ENCODE measurements at regions not wholly inside any gene's neighbourhood (a gene's known extent, or its start where the extent isn't known, plus 50 kb on each side); places are given as distances from the start of the nearest gene placed in this dataset.
"Not testable (repeated sequence)": the region's sequence is repeated elsewhere in the genome, so short reads cannot be mapped to it uniquely, and the experiment has no call there.

DNA sequence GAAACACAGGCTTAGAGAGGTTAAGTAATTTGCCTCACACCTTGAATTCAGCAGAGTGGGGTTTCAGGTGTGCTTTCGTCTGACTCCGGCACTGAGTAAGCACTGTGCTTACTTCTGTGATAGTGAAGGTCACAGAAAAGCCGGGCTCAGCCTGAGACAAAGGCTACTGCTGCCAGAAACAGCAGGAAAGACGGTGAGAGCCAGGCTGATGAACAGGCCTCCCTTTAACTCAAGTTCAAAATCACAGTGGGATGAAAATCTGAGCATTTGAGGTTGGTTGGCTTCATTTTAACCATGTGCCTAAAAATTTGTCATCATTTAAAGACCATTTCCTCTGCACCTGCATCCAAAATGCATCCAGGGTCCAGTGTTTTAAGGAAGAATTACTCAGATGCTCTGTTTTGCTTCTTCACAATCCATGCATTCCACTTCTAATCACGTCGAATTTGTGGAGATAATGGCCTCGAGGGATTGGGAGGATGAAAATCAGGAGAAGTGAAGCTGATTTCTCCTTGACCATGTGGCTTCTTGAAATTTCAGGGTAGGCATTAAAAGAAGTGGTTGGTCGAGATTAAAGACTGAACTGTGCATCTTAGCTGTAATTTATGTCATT is 121.2 kb upstream of the LNX1 start:
- no peak for DNase-seq

DNA sequence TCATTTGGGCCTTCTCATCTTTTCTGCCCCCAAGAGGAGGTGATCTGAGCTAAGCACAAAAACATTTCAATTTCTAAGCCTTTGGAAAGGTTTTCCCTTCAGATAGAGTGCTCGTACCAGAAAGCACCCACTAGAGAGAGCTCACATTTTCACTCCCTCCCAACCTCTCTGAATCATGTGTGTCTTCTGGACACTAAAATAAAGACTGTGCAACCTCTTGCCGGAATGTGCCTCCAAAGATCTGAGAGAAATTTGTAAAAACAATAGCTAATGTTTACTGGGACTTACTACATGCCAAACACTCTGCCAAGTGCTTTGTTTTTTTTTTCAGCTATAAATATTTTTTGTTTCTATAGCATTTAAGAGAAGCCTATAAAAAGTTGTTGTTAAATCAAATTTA is 120.6 kb upstream of the LNX1 start:
- no peak for DNase-seq

- DNase-seq = no peak
Observed at GRCh38 chr4:53709693-53710092, 118.4 kb upstream of the LNX1 start.

GRCh38 chr4:53707491-53707890 is 116.2 kb upstream of the LNX1 start:
- no peak for DNase-seq

DNA sequence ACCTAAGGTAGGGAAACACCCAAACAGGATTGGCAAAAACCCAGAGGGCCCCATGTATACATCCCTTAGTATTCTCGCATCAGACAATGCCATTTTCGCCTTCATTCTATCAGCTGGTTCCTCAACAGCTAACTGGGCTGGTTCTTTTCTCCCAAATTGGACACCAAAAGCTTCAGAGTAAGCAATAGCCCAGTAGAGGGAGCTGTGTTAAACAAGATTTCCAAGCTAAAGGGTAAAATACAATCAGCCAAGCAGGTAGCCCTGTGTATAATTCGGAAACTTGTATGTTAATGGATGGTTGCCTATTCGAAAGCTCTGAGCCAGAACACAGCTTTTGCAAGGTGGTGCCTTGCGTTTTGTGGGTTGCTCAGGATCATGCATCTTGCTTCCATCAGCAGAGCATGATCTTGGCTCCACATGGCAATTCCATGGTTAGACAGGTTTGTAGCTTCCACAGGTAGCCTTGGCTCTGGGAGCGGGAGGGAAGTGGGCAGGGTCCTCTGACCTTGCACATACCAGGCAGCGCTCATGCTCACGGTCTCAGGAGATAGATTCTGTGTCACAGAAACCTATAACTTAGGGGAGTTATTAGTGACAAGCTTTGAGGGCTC is 115.2 kb upstream of the LNX1 start:
- DNase-seq = no peak

DNA sequence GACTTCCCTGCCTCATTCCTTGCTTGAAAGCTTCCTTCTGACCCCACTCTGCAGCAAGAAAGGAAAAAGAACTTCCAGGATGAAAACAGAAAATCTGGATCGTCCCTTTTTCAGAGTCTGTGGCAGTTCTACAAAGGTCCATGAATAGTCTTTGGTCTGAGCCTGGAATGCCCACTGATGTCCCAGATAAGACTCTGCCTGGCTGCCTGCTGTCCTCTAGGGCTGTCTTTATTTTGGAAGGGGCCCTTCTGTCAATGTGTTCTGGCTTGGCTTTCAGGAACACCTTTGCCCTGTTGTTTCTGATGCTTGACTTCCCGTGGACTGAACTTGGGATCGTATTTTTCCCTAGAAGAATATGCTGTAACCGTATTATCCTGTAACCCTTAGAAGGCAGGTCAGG is 114.7 kb upstream of the LNX1 start:
- DNase-seq = no peak

DNA sequence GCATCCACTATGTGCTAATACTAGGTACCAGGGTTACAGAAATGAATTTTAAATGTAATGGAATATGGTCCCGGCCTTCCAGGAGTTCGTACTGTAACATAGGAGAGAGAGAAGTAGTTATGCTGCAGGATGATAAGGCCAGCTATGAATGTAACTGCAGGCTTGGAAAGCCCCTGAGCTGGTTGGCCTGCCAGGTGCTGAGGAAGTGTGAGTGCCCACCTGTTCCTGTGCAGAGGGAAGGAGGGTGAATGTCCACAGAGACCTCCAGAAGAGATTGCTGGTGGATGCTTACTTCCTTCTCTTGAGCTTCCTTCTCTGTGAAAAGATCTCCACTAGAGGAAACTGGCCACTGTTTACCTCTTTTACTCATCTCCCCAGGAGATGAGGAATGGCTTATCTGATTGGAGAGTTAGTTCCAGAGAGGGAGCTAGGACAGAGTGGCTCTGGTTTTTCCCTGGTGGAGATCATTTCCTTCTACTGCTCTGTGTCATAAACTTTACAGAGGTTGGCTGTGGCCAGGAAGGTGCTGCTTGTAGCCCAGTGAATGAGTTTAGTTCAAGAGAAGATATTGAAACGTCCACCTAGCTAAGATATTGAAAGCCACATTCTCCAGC is 114.0 kb upstream of the LNX1 start:
- DNase-seq = no peak

DNA sequence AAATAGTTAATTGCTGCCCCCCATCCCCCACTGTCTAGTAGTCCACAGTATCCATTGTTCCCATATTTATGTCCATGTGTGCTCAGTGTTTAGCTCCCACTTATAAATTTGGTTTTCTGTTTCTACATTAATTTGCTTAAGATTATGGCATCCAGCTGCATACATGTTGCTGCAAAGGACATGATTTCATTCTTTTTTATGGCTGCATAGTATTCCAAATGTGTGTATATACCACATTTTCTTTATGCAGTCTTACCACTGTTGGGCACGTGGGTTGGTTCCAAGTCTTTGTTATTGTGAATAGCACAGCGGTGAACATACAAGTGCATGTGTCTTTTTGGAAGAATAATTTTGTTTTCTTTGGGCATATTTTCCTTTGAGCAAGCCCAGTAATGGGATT is 113.0 kb upstream of the LNX1 start:
- DNase-seq = no peak

DNA sequence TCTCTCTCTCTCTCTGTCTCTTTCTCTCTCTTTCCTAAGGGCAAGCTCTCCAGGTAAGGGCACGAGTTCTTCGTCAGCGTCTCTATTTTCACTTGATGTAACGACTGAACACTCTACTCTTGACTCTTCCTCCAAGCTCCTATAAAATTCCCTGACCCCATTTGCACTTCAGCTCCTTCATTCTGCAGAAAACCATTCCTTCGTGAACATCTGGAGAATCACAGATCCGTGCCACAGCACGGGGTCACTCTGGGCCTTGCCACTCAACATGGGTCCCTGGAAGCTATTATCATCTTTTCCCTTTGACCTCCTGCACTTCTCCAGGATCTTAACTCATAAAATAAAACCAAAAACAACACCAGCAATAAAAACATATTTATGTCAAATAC is 112.0 kb upstream of the LNX1 start:
- no peak for DNase-seq

GRCh38 chr4:53702334-53703266 is 111.3 kb upstream of the LNX1 start:
- DNase-seq = peak; percentile 64

- not testable (repeated sequence) for DNase-seq
Observed at GRCh38 chr4:53701260-53701659, 110.0 kb upstream of the LNX1 start.

DNA sequence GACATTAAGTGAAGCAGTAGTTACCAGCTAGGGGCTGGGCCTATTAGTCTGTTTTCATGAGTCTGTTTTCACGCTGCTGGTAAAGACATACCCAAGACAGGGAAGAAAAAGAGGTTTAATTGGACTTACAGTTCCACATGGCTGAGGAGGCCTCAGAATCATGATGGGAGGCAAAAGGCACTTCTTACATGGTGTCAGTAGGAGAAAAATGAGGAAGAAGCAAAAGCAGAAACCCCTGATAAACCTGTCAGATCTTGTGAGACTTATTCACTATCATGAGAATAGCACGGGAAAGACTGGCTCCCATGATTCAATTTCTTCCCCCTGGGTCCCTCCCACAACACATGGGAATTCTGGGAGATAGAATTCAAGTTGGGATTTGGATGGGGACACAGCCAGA is 108.0 kb upstream of the LNX1 start:
- not testable (repeated sequence) for DNase-seq

- no peak for DNase-seq
Observed at GRCh38 chr4:53697016-53697685, 105.9 kb upstream of the LNX1 start.

DNA sequence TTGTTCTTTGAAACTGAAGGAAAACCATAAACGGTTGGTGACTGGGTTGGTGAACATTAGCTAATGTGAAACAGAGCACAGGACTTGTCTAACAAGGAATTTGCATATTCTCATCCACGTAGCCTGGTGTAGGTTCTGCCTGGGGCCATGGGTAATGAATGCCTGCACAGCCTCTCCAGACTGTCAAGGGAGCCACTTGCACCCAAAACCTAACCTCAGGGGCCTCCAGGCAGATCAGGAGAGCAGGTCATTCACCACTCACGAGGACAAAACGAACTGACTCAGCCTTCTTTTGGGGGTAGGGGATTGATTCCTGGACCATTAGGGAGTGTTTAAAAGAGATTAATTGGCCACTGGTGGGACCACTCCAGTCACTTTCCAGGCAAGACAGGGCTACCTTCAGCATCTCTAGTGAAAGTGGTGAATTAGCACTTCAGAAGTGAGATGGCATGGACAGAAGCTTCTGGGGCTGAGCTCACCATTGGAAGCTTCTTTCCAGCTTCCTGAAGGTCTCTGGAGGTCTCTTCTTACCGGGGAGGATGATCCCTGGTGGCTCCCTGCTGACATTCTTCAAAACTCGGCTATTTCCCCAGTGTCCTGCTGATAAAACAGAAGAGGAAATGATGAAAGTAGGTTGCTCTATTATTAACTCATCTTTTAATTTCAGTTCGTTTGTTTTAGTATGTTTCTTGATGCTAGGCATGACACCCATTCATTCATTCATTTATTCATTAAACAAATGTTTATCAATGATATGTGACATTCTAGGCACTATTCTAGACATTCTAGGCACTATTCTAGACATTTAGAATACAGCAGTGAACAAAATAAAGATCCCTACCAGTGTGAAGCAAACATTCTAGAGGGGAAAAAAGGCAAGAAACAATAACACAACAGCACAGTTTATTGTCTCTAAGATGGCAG is 104.5 kb upstream of the LNX1 start:
- no peak for DNase-seq

DNA sequence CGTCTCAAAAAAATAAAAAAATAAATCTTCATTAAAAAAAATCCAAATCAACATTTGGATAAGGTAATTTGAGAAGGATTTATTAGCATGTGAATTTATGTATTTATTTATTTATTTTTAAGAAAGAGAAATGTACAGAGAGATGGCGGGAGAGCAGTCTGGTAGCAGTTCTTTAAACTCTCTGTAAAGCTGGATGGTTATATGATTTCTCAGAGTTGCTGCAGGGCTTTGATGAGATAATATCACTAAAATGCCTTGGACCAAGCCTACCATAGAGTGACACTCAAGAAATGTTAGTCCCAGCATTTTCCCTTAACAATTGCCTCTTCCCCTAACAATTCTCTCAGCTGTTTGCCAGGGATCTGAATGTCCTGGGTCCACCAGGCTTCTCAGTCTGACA is 103.4 kb upstream of the LNX1 start:
- DNase-seq = no peak

GRCh38 chr4:53693909-53694308 is 102.6 kb upstream of the LNX1 start:
- DNase-seq = no peak

DNA sequence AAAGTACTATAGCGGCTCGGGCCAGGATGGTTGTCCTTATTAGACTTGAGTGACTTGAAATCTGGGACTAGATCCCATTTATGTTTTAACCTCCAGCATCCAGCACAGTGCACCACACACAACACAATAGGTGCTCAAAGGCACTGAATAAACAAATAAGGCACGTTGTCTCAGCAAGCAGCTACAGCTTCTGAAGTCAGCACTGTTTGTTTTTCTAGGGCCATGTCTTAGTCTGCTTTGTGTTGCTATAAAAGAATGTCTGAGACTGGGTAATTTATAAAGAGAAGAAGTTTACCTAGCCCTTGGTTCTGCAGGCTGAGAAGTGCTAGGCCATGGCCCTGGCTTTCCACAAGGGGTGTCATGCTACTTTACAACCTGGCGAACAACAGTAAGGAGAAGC is 102.1 kb upstream of the LNX1 start:
- no peak for DNase-seq

DNA sequence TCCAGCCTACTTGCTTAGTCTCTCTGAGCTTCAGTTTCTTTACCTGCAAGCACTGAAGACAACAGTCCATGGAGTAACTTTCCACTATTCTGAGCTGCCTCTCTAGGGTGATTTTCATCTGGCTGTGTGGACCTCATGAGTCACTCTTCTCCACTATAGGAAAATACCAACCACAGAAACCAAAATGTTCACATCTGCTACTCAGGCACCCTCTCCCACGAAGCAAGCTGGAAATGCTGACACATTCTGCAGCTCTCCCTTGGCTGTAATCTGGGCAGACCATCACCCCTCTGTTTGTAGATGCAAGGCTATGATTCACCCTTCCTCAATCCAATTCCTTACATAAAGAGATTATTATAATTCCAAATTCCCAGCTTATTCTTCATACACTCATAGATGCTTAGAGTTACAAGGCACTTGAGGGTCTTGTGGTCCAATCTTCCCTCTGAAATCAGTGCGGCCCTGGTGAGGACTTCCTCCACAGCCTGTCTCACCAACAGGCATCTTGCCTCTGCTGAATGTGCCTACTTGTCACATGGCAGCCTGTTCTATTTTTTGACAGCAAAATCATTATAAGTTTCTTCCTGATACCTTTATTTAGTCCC is 97.0 kb upstream of the LNX1 start:
- peak; percentile 90 for DNase-seq

DNA sequence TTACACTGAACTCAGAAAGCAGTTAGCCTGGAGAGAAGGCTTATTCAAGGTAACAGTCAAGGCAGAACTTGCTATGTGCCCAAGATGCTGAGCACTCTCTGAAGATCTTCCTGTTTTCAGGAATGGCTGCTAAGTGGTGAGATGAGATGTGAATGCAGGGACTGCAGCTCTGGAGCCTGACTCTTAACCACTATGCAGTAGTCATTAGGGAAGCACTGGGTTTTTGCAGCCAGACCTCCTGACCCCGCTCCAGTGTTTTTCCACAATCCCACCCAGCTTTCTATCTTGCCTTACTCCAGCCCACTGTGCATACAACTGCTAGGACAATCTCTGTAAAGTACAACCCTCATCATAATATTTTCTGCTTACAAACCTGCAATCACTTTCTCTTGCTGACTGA is 95.2 kb upstream of the LNX1 start:
- no peak for DNase-seq

- no peak for DNase-seq
Observed at GRCh38 chr4:53684136-53685130, 93.1 kb upstream of the LNX1 start.

Measured in T1000 (cell line).